ENCODE measurements at regions not wholly inside any gene's neighbourhood (a gene's known extent, or its start where the extent isn't known, plus 50 kb on each side); places are given as distances from the start of the nearest gene placed in this dataset.
"Not testable (repeated sequence)": the region's sequence is repeated elsewhere in the genome, so short reads cannot be mapped to it uniquely, and the experiment has no call there.

GRCh38 chr5:136564431-136564830 is 199.1 kb upstream of the TRPC7 start:
- DNase-seq (ENCODE audit: low spot score in 2 of 2); H3K4me3 ChIP-seq (ENCODE audit: low read depth, poor library complexity, severe bottlenecking); intact Hi-C loops (cut with DNase I; ENCODE audit: low total_unique reads): not testable (repeated sequence)
- 83% methylated on average over 5 of the region's 5 CpGs for WGBS, 2 donors

- intact Hi-C loops (cut with DNase I; ENCODE audit: low total_unique reads) = no loop called here
- 70 to 73% methylated on average over 6 of the region's 6 CpGs for WGBS, 2 donors
- no peak for TF ChIP-seq CTCF (IDR thresholded peaks at IDR 0.05)
- TF ChIP-seq POLR2A (IDR thresholded peaks at IDR 0.05) = no peak
- DNase-seq (ENCODE audit: low spot score in 2 of 2) = no peak
- no peak overlapping the region for H3K4me3 ChIP-seq (ENCODE audit: low read depth, poor library complexity, severe bottlenecking)
These were observed 198.1 kb upstream of the TRPC7 start for GRCh38 chr5:136563489-136563888.

GRCh38 chr5:136560126-136560525 is 194.8 kb upstream of the TRPC7 start:
- no peak for DNase-seq (ENCODE audit: low spot score in 2 of 2)
- H3K4me3 ChIP-seq (ENCODE audit: low read depth, poor library complexity, severe bottlenecking) = no peak overlapping the region
- 88 to 92% methylated on average over 1 of the region's 1 CpG for WGBS, 2 donors
- no peak for TF ChIP-seq CTCF (IDR thresholded peaks at IDR 0.05)
- no peak for TF ChIP-seq POLR2A (IDR thresholded peaks at IDR 0.05)
- intact Hi-C loops (cut with DNase I; ENCODE audit: low total_unique reads) = no loop called here

GRCh38 chr5:136559651-136560050 is 194.3 kb upstream of the TRPC7 start:
- TF ChIP-seq CTCF (IDR thresholded peaks at IDR 0.05) (no peak), POLR2A (IDR thresholded peaks at IDR 0.05) (no peak)
- WGBS, 2 donors = 74 to 79% methylated on average over 2 of the region's 2 CpGs
- intact Hi-C loops (cut with DNase I; ENCODE audit: low total_unique reads) = no loop called here
- no peak overlapping the region for H3K4me3 ChIP-seq (ENCODE audit: low read depth, poor library complexity, severe bottlenecking)
- DNase-seq (ENCODE audit: low spot score in 2 of 2) = no peak

- H3K4me3 ChIP-seq (ENCODE audit: low read depth, poor library complexity, severe bottlenecking); intact Hi-C loops (cut with DNase I; ENCODE audit: low total_unique reads): not testable (repeated sequence)
- WGBS, 2 donors = 93 to 96% methylated on average over 2 of the region's 2 CpGs
These were observed 181.8 kb upstream of the TRPC7 start for GRCh38 chr5:136547096-136547495.

GRCh38 chr5:136546441-136546840 is 181.1 kb upstream of the TRPC7 start:
- H3K4me3 ChIP-seq (ENCODE audit: low read depth, poor library complexity, severe bottlenecking); DNase-seq (ENCODE audit: low spot score in 2 of 2); intact Hi-C loops (cut with DNase I; ENCODE audit: low total_unique reads): not testable (repeated sequence)
- WGBS, 2 donors = 85 to 95% methylated on average over 3 of the region's 3 CpGs

More at GRCh38 chr5:136547096-136547495, 181.8 kb upstream of the TRPC7 start:
- not testable (repeated sequence) for DNase-seq (ENCODE audit: low spot score in 2 of 2)

- H3K4me3 ChIP-seq (ENCODE audit: low read depth, poor library complexity, severe bottlenecking); intact Hi-C loops (cut with DNase I; ENCODE audit: low total_unique reads); DNase-seq (ENCODE audit: low spot score in 2 of 2): not testable (repeated sequence)
- 76 to 81% methylated on average over 5 of the region's 5 CpGs for WGBS, 2 donors
These were observed 179.7 kb upstream of the TRPC7 start for GRCh38 chr5:136545031-136545430.

- 78 to 82% methylated on average over 2 of the region's 2 CpGs for WGBS, 2 donors
- intact Hi-C loops (cut with DNase I; ENCODE audit: low total_unique reads) = no loop called here
These were observed 173.2 kb upstream of the TRPC7 start for GRCh38 chr5:136538534-136538933.

More at GRCh38 chr5:136538534-136538933, 173.2 kb upstream of the TRPC7 start:
- TF ChIP-seq CTCF (IDR thresholded peaks at IDR 0.05) (no peak), POLR2A (IDR thresholded peaks at IDR 0.05) (no peak)
- no peak overlapping the region for H3K4me3 ChIP-seq (ENCODE audit: low read depth, poor library complexity, severe bottlenecking)
- no peak for DNase-seq (ENCODE audit: low spot score in 2 of 2)

Measured in lower leg skin (tissue), 4 donors.